GM19240 (cell line): ENCODE measurements at regions not wholly inside any gene's neighbourhood (a gene's known extent, or its start where the extent isn't known, plus 50 kb on each side); places are given as distances from the start of the nearest gene placed in this dataset.
"Not testable (repeated sequence)": the region's sequence is repeated elsewhere in the genome, so short reads cannot be mapped to it uniquely, and the experiment has no call there.

ENCODE experiments used
- DNase-seq: peaks from one replicate; pipeline ENCODE4 v3.0.0; 2011; ENCODE audit warnings: low spot score; ENCODE audit not compliant: insufficient read length

DNA sequence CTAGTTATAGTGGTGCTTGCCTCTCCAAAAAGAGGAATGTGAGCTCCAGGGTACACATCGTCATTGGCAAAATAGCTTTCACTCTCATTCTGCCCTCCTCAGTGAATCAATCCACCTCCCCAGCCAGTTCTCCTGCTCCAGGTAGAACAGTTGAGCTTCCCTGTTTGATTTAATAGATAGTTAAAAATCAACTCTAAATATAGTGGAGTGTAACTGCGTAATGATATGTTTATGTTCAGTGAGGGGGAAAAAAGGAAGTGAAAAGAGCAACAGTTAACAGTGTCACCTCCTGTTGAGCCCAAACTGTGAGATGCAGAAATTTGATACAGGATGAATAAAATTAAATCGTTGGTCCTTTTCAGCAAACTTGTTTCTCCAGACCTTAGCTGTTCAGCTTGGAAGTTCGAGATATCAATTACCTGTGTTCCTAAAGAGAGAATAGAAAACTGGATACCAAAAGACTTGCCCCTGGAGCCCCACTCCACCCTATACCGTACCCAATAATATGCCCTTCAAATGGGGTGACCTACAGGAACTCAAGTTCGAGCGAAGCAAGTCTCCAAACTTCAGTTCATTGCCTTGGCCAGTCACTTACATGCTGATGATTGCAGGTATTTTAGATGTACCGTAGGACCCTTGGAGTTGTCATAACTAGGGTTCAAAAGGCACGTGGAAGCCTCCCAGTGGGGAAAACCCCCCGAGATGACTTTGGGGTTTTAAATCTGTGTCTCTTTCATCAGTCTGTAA, 708.4 kb downstream of the RNF144A start:
- no peak for DNase-seq

DNA sequence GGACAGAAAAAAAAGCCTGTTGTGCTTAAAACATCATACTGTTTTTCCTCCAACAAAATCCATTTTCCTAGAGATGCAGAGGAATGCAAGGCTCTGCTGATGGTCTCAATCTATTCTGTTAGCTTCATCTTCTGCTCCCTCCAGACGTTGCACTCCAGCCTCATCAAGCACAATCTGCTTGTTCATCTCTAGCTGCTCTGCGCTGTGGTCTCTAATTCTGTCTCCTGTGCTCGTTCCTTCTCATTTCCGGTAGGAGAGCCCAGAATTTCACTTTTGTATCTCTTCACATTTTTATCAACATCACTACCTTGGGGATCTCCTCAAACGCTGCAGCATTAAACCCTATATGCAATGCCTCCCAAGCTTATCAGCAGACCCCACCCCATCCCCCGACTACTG, 708.9 kb downstream of the RNF144A start:
- no peak for DNase-seq

DNA sequence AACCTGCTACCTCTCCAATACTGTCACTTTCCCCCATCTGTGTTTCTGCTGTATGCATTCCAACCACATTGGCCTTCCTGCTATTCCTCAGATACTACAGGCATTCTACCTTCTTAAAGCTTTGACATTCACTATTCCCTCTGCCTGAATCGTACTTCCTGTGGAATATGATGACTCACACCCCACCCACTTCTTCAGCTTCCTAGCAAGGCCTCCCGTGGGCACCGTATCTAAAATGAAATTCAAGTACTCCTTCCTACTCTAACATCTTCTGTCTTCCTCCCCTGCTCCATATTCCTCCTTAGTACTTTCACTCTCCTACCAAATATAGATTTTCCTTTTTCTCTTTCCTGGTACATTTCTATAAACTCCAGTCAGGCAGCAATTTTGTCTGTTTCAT, 710.4 kb downstream of the RNF144A start:
- no peak for DNase-seq

DNA sequence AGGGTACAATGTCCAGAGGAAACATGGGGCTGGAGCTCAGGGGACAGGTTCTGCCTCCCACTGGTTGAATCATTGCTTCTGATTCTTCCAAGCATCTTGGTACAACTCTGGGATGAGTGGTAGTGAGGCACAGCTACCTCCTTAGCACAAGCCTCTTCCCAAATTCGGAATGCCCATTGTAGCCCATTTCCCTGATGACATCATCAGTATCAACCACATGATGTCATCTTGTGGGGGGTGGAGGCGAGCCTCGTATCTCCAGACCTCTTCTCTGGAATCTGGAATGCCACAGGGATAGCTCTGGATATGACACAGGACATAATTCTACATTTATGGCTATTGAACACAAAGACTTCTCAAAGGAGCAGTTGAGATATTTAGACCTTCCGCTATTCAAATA, 715.2 kb downstream of the RNF144A start:
- DNase-seq, result no peak

DNA sequence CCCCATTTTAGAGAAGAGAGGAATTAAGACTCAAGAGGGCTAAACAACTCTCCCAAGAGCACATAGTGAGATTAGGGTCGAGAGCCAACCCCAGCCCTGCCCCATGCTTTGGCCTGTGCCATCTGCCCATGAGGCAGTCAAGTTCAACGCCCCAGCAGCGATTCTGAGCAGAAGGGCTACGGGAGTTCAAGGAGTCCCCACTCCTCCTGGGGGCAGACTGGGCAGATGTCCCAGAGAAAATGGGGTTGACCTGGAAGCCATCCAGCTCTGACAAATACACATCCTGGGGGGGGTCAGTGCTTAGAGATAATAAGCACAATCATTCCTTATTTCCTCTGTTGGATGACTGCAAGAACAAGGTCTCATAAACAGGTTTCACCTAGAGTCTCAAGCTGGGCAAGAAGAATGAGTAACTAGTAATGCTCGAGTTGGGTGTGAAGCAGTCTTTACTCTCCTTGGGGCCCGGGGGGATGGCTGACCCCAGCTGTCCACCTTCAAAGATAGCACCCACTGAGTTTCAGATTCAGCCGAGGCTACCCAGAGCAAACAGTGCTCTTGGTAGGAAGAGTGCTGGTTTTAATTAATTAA, 716.4 kb downstream of the RNF144A start:
- no peak for DNase-seq

DNA sequence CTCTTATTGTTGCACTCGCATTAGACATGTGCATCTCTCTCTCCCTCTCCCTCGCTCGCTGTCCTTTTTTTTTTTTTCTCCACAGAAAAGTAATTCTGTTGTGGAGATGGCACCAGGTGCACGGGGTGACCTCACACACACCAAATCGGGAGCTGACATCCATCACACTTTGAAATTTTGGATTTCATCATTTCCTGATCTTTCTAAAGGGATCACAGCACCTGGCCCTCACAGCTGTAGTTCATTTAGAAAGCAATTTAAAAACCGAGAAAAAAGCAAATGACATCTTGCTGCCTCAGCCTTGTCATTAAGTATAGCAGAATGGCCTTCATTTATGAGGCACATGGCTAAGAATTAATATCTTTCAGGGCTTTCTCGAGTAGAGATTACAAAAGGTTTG, 717.2 kb downstream of the RNF144A start:
- no peak for DNase-seq

DNA sequence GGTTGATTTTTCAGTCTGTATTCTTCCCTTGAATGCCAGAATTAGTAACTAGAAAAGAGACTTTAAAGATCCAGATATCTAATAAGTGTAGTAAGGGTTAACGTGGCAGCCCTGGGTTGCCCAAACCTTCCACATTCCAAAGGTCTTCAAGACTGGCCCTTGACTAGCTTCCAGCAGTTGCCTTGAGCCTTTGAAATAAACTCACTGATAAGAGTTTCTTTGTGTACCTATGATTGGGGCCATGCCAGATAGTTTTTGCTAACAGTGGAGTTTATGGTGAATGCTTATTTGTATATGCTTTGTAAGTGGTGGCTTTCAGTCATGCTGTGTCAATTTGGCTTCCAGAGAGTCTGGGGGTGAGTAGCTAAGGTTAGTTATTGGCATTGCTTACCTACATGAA, 722.3 kb downstream of the RNF144A start:
- no peak for DNase-seq

DNA sequence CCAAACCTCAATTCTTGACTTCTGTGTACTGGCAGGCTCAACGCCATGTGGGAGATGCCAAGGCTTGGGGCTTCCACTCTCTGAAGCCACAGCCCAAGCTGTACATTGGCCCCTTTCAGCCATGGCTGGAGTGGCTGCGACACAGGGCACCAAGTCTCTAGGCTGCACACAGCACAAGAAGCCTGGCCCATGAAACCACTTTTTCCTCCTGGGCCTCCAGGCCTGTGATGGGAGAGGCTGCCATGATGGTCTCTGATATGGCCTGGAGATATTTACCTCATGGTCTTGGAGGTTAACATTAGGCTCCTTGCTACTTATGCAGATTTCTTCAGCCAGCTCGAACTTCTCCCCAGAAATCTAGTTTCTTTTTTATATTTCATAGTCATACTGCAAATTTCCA, 724.1 kb downstream of the RNF144A start:
- not testable (repeated sequence) for DNase-seq

DNA sequence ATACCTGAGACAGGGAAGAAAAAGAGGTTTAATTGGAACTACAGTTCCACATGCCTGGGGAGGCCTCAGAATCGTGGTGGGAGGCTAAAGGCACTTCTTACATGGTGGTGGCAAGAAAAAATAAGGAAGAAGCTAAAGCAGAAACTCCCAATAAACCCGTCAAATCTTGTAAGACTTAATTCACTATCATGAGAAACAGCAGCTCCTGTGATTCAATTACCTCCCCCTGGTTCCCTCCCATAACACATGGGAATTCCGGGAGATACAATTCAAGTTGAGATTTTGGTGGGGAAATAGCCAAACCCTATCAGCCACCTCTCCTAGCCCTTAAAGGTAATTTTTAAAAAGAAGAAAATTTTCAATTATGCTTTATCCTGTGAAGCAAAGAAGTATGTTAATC, 728.8 kb downstream of the RNF144A start:
- no peak for DNase-seq

DNA sequence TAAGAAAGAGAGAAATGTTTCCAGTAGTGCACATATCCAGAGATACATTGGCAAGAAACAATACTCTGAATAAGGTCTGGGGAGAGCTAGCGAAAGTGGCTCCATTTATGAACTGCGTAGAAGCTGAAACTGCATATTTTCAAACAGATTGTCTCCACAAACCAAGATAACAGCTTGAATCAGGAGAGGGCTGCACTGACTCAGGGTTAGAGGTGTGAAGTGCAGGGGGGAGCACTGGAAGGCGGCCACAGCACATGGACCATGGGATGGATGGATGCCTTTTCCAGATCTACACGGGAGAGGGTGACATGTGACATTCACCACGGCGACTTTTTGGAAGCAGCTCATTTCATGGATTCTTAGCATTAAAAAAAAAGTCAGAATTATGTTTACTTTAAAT, 729.4 kb downstream of the RNF144A start:
- no peak for DNase-seq

DNA sequence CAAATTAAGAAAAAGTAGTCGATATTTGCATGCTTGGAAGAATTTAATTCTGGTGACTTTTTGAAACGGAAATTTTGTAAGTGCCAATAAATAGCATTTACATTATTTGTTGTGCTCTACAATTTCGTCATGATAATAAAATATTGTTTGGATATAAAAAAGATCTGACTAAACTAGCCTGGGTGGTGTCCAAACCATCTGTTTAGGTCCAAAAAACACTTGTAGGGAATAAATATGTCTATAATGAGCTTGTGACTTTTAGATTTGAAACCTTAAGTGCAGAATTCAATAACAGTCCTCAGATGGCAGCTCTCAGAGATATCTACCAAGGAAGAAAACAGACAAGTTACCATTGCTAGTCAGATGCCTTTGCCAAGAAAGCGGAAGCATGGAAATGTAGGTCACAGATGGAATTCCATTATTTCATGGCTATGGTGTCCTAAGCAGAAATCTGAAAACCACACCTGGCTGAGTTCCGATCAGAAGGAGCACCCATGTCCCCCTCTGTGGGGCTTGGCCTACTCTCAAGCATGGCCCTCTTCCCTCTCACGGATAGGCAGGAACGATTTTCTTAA, 731.1 kb downstream of the RNF144A start:
- DNase-seq, result no peak

DNA sequence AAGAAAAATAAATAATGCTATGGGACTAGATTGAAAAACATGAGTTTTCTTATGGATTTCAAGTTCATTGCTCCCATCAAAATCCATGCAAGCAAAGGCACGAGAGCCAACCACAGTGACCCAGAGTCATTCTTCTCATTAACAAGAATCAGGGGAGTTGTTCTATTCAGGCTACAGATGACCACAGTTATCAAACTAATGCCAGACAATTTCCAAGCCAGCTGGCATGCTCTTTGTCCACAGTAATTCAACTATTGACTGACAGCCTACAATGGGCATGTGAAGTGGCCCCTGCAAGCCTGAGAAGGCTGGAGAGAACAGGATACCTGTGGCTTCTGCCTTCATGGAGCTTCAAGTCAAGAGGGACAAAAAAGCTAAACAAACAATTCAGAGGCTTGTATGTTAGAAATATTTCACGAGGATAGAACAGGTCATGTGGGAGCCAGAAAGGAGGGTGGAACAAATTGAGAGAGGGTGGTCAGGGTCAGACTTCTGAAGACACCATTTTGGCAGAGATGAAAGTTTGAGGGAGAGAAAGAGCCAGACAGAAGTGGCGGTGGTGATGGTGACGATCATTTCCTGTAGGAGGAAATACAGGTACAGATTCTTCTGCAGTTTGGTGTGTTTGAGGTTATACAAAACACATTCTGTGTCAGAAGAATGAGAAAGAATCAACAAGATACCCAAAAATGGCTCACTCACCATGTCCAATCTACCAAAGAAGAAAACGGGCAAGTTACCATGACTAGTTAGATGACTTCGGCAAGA, 732.4 kb downstream of the RNF144A start:
- DNase-seq, result no peak

DNA sequence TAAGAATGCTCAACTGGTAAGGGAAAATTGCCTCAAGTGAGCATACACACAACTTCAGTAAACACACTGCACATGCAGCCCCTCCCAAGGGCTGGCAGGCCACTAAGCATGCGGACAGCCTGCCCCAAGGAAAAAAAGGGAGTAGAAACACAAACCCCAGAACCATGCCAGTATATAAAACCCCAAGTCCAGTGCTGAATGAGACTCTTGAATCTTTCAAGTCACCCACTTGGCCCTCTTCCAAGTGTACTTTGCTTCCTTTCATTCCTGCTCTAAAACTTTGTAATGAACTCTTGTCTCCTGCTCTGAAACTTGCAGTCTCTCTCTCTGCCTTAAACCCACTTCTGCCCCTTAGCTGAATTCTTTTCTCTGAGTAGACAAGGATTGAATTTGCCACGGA, 736.4 kb downstream of the RNF144A start:
- DNase-seq, result no peak

DNA sequence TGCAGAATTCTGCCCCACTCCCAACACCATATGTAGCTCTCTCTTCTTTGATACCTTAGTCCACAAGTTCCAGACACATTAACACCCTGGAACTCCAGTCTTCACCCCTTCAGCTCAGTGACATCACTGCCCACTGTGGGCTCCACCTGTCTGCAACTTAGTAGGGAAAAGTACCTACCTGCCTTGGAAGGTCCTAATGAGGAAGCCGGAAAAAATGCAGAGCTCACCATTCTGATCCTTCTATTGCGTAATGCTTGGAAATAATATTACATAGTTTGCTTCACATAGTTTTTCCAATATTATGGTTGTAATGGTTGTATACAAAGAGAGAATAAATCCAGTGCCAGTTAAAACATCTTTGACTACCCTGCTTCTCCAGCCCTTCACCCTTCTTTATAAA, 738.4 kb downstream of the RNF144A start:
- DNase-seq, result no peak

DNA sequence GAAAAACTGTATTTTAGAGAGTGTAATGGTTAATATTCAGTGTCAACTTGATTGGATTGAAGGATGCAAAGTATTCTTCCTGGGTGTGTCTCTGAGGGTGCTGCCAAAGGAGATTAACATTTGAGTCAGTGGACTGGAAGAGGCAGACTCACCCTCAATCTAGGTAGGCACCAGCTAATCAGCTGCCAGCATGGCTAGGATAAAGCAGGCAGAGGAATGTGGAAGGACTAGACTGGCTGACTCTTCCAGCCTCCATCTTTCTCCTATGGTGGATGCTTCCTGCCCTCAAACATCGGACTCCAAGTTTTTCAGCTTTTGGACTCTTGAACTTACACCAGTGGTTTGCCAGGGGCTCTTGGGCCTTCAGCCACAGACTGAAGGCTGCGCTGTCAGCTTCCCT, 740.3 kb downstream of the RNF144A start:
- DNase-seq, result not testable (repeated sequence)

DNA sequence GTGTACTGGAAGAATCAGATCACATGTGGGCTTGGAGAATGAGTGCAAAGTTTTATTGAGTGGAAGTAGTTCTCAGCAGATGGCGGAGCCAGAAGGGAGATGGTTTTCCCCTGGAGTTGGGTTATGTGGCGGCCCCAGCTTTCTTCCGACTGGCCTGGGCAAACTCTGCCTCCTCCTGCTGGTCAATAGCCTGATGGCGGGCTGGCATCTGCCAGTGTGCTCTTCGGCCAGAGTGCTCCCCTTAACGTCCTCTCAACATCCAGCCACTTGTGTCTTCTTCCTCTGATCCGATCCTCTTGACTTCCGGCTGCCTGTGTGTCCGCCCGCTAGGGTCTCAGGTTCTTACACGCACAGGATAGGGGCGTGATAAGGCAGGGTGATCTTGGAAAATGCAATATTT, 741.3 kb downstream of the RNF144A start:
- no peak for DNase-seq

DNA sequence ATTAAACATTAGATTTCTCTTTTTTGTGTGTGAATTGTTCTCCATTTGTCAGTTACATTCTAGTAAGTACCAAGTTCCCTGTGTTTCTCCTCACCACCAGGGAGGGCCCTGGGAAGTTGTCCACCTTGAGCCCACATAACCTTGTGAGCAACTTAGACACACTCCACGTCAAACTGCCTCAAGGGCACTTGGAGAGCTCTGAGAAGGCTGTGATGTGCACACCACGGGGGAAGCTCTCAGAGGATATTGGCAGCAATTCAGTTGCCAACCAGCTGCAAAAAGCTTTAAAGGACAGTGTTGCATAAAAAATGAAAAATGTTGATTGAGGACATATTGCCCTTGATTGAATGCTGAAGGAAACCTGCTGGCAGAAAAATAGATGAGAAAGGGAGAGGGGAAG, 743.6 kb downstream of the RNF144A start:
- no peak for DNase-seq

DNA sequence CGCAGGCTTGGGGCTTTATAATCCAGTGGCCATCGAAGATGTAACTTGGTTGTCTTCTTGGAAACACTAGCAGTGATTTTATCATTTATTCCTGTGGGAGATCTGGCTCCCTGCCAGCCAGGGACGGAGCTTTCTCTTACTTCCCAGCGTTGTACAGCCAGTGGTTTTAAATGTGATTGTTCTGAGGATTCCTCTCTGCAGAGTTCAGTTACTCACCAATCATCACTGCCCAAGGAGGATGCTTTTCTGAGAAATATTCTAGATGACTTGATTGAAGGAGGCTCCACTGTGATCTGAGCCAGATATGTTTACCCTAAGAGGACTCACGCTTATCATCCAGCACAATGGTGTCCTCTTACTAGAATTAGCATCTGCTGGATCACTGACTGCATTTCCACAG, 744.3 kb downstream of the RNF144A start:
- no peak for DNase-seq

DNA sequence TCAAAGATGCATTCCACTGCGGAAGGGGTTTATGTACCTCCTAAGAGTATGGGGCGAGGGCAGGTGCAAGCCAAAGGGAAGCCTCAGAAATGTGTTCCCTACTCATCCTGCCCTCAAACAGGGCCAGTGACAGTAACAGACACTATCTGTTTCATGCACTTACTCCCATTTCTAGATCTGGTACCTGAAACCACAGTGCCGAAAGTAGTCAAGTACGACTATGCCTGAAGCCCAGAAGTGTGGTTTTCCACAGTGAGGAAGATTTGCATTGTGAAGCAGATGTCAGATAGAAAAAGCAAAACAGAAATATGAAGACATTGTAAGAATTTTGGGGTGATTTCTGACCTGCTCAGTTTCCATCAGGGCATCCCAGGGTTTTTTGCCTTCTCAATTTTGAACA, 748.7 kb downstream of the RNF144A start:
- DNase-seq, result no peak

DNA sequence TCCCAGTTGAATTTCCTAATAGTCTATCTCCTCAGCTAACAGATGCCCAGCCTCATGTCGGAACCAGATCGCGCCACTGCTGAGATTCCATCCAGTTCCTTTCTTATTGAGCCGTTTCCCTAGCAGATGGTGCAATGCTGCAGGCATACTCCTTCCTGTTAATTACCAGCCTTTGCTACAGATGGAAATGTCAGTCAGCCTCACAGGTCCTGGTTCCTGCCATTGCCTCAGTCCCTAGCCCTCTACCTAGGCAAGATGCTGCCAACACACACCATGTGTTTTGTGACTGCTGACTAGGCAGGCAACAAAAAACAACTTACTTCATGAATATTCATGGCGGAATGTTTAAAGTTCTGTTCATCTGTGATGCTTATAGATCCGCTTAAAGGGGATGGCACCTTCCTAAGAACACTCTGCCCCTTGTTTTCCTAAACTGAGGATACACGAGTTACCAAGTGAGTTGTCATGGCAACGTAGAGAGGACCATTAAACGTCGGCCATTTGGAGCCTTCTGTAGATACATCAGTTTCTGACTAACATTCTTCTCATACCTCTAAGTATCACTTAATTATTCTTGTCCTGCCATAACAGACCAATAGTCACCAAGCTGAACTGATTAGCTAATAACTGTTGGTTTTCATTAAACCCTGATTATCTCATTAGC, 749.5 kb downstream of the RNF144A start:
- no peak for DNase-seq

DNA sequence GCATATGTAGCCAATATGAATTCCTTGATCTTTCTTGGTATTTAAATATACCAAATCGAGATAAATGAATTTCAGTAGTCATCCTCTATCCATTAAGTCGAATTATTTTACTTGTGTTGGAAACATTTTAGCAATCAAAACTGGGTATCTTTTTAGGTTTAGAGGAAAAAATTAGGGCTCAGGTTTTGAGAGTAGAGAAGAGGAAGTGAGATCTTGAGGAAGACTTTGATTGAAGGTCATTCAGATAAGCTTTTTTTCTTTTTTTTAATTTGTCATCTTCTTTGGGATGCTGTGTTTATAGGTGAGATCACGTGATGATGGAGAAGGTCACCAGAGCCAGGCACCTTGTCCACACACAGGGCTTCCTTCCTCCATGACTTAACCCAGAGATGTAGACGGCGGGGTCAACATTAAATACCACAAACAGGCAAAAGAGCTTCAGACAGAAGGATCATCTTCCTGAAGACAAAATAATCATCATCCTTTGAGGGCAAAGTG, 750.1 kb downstream of the RNF144A start:
- no peak for DNase-seq
